ENCODE measurements at regions not wholly inside any gene's neighbourhood (a gene's known extent, or its start where the extent isn't known, plus 50 kb on each side); places are given as distances from the start of the nearest gene placed in this dataset.

DNA sequence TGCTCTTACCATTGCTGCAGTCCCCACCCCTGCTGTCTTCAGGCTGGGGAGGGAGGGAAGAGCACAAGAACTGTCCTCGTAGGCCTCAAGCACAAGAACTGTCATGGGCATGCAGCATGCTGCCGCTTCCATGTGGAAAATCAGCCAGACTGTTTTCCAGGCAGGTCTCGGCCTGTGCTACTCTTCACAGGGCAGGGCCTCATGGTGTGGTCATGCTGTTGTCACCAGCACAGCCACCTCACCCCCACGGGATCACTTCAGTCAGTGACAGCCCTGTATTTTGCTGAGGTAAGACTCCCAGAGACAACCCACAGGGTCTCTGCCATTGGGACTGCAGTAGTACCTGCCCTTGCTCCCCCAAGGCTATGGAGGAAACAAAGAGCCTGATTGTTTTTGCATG lies 205.3 kb downstream of the NAP1L3 start:
- TF ChIP-seq, protein P1, sequence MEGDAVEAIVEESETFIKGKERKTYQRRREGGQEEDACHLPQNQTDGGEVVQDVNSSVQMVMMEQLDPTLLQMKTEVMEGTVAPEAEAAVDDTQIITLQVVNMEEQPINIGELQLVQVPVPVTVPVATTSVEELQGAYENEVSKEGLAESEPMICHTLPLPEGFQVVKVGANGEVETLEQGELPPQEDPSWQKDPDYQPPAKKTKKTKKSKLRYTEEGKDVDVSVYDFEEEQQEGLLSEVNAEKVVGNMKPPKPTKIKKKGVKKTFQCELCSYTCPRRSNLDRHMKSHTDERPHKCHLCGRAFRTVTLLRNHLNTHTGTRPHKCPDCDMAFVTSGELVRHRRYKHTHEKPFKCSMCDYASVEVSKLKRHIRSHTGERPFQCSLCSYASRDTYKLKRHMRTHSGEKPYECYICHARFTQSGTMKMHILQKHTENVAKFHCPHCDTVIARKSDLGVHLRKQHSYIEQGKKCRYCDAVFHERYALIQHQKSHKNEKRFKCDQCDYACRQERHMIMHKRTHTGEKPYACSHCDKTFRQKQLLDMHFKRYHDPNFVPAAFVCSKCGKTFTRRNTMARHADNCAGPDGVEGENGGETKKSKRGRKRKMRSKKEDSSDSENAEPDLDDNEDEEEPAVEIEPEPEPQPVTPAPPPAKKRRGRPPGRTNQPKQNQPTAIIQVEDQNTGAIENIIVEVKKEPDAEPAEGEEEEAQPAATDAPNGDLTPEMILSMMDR (IDR thresholded peaks at IDR 0.05), result no peak
- TF ChIP-seq POLR2A (IDR thresholded peaks at IDR 0.05), result no peak
- no peak for TF ChIP-seq EP300 (IDR thresholded peaks at IDR 0.05)

Data from tibial nerve (tissue), 4 donors.